ENCODE measurements at regions not wholly inside any gene's neighbourhood (a gene's known extent, or its start where the extent isn't known, plus 50 kb on each side); places are given as distances from the start of the nearest gene placed in this dataset.

GRCh38 chr6:12366731-12367130 lies 76.6 kb downstream of the EDN1 start:
- H3K4me3 ChIP-seq (ENCODE audit: low read depth, low read length), result no peak overlapping the region
- DNase-seq (ENCODE audit: low read depth), result no peak
- TF ChIP-seq, protein P1, sequence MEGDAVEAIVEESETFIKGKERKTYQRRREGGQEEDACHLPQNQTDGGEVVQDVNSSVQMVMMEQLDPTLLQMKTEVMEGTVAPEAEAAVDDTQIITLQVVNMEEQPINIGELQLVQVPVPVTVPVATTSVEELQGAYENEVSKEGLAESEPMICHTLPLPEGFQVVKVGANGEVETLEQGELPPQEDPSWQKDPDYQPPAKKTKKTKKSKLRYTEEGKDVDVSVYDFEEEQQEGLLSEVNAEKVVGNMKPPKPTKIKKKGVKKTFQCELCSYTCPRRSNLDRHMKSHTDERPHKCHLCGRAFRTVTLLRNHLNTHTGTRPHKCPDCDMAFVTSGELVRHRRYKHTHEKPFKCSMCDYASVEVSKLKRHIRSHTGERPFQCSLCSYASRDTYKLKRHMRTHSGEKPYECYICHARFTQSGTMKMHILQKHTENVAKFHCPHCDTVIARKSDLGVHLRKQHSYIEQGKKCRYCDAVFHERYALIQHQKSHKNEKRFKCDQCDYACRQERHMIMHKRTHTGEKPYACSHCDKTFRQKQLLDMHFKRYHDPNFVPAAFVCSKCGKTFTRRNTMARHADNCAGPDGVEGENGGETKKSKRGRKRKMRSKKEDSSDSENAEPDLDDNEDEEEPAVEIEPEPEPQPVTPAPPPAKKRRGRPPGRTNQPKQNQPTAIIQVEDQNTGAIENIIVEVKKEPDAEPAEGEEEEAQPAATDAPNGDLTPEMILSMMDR (IDR thresholded peaks at IDR 0.05; ENCODE audit: insufficient read depth, low read depth, low read length), result no peak

- no peak for DNase-seq (ENCODE audit: low read depth)
- no peak overlapping the region for H3K4me3 ChIP-seq (ENCODE audit: low read depth, low read length)
- TF ChIP-seq, protein P1 (IDR thresholded peaks at IDR 0.05; ENCODE audit: insufficient read depth, low read depth, low read length), result no peak
Observed at GRCh38 chr6:12367412-12367811, 77.3 kb downstream of the EDN1 start.

DNA sequence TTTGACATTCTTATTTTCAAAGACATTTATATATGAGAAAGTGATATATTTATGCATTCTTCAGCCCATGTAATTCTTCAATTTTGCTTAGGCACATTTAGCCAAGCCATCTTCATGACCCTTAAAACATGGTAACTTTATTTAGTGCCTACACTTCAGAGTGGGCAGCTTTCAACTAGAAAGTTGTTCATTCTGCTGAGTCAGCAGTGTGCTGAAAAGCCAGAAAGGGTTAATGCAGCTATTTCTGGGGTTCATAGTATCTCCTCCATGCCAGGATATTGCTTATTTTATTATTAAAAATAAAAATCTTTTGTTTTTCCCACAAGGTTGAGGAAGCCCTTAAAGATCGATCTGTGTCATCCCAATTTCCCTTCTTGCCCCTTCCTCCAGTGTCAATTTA lies 79.2 kb downstream of the EDN1 start:
- TF ChIP-seq, protein P1 (IDR thresholded peaks at IDR 0.05; ENCODE audit: insufficient read depth, low read depth, low read length), result no peak
- H3K4me3 ChIP-seq (ENCODE audit: low read depth, low read length), result no peak overlapping the region
- no peak for DNase-seq (ENCODE audit: low read depth)

DNA sequence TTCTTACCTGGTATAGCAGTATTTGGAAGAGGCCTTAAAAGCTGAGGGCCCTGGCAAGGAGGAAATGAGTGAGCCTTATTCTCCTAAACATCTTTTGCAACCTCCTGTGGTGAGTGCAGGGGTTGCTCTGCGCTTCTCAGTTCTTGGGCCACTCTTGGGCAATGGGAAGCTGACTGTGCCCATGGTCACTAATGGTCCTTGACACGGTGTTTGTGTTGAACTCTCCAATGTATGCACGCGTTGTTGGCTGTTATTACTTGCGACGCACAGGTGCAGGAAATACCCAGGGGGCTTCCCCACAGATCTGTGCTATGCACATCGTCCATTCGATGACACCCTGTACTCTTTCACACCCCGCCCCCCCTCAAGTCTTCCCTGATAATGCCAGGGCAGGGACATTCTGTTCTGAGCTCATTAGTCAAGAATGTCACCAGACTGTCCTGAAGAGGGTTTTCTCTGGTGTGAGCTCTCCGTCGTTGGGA lies 79.7 kb downstream of the EDN1 start:
- TF ChIP-seq, protein P1 (IDR thresholded peaks at IDR 0.05; ENCODE audit: insufficient read depth, low read depth, low read length), result no peak
- H3K4me3 ChIP-seq (ENCODE audit: low read depth, low read length), result no peak overlapping the region
- no peak for DNase-seq (ENCODE audit: low read depth)

GRCh38 chr6:12371151-12371550 lies 81.0 kb downstream of the EDN1 start:
- TF ChIP-seq, protein P1 (IDR thresholded peaks at IDR 0.05; ENCODE audit: insufficient read depth, low read depth, low read length), result no peak
- no peak for DNase-seq (ENCODE audit: low read depth)
- H3K4me3 ChIP-seq (ENCODE audit: low read depth, low read length), result no peak overlapping the region

GRCh38 chr6:12371641-12372146 lies 81.5 kb downstream of the EDN1 start:
- TF ChIP-seq, protein P1 (IDR thresholded peaks at IDR 0.05; ENCODE audit: insufficient read depth, low read depth, low read length), result no peak
- H3K4me3 ChIP-seq (ENCODE audit: low read depth, low read length), result no peak overlapping the region
- DNase-seq (ENCODE audit: low read depth), result peak; percentile 22

DNA sequence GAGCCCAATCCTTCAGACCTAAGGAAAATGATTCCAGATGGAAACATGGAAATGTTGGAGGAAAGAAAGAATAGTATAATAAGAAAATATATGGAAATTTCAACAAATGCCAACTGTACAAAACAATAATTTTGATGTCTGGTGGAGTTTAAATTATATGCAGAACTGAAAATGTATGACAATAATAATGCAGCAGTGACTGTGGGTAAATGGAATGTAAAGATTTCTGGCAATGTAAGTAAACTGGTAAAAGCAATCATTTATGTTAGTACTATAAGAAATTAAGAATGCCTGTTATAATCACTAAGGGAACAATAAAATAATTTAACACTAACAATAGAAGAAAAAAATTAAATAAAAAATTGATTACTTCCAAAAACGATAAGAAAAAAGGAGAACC lies 89.0 kb downstream of the EDN1 start:
- H3K4me3 ChIP-seq (ENCODE audit: low read depth, low read length), result no peak overlapping the region
- no peak for DNase-seq (ENCODE audit: low read depth)
- TF ChIP-seq, protein P1 (IDR thresholded peaks at IDR 0.05; ENCODE audit: insufficient read depth, low read depth, low read length), result no peak
